GM12878 (cell line): ENCODE measurements at regions not wholly inside any gene's neighbourhood (a gene's known extent, or its start where the extent isn't known, plus 50 kb on each side); places are given as distances from the start of the nearest gene placed in this dataset.

ENCODE experiments used
- ATF7 ChIP-seq: fragments of 450-650 bp; IDR thresholded peaks from 2 replicates; pipeline ENCODE4 v1.6.1; 2016; ENCODE audit warnings: low read depth, mild to moderate bottlenecking
- BMI1 ChIP-seq: fragments of 450-650 bp; IDR thresholded peaks from 2 replicates; pipeline ENCODE4 v1.6.1; 2016; ENCODE audit warnings: mild to moderate bottlenecking, moderate library complexity, borderline replicate concordance
- CEBPB ChIP-seq, 2 experiments: fragments of 150-350 bp in 1 of 2; IDR thresholded peaks; 2 replicates each; pipeline ENCODE4 v1.6.1; 2012 to 2014; ENCODE audit warnings: low read depth in 2 of 2, low read length in 2 of 2, borderline replicate concordance in 1 of 2, inconsistent platforms in 1 of 2
- CREB1 ChIP-seq: IDR thresholded peaks from 2 replicates; pipeline ENCODE4 v1.6.1; 2012; ENCODE audit warnings: low read depth, mild to moderate bottlenecking, inconsistent platforms
- CREM ChIP-seq: IDR thresholded peaks from 2 replicates; pipeline ENCODE4 v1.6.1; 2014; ENCODE audit warnings: antibody characterized with exemption, low read depth
- EED ChIP-seq: sonication (generic); IDR thresholded peaks from 2 replicates; pipeline ENCODE4 v1.6.1; 2016; ENCODE audit warnings: antibody characterized with exemption, low read depth
- ETV6 ChIP-seq, 2 experiments: fragments of 450-650 bp in 1 of 2; IDR thresholded peaks in 1 of 2; conservative IDR thresholded peaks in 1 of 2; 2 replicates each; pipeline ENCODE4 v1.6.1; 2014; ENCODE audit warnings: antibody characterized with exemption in 1 of 2, borderline replicate concordance in 1 of 2, low read depth in 1 of 2, mild to moderate bottlenecking in 1 of 2, moderate library complexity in 1 of 2
- FOXK2 ChIP-seq: fragments of 450-650 bp; IDR thresholded peaks from 2 replicates; pipeline ENCODE4 v1.6.1; 2017; ENCODE audit warnings: mild to moderate bottlenecking, moderate library complexity
- FOXM1 ChIP-seq: IDR thresholded peaks from 2 replicates; pipeline ENCODE4 v1.6.1; 2012; ENCODE audit warnings: low read depth, mild to moderate bottlenecking, inconsistent platforms, low read length, moderate library complexity
- GATAD2B ChIP-seq: fragments of 450-650 bp; conservative IDR thresholded peaks from 2 replicates; pipeline ENCODE4 v1.6.1; 2017; ENCODE audit warnings: low read depth, mild to moderate bottlenecking, moderate library complexity
- IKZF1 ChIP-seq: fragments of 450-650 bp; conservative IDR thresholded peaks from 2 replicates; pipeline ENCODE4 v1.6.1; 2017; ENCODE audit warnings: antibody characterized with exemption, mild to moderate bottlenecking
- IKZF2 ChIP-seq, 2 experiments: fragments of 450-650 bp; IDR thresholded peaks; 2 replicates each; pipeline ENCODE4 v1.6.1; 2017; ENCODE audit warnings: mild to moderate bottlenecking in 2 of 2, moderate library complexity in 2 of 2
- MEF2A ChIP-seq: IDR thresholded peaks from 2 replicates; pipeline ENCODE4 v1.6.1; 2011; ENCODE audit warnings: low read depth, mild to moderate bottlenecking, low read length, moderate library complexity; ENCODE audit not compliant: insufficient read depth
- NFIC ChIP-seq: IDR thresholded peaks from 2 replicates; pipeline ENCODE4 v1.6.1; 2012; ENCODE audit warnings: low read depth, mild to moderate bottlenecking, inconsistent platforms, low read length, moderate library complexity
- POU2F2 ChIP-seq: IDR thresholded peaks from 3 replicates; pipeline ENCODE4 v1.6.1; 2011; ENCODE audit warnings: low read depth, mild to moderate bottlenecking, low read length, borderline replicate concordance
- SMARCA5 ChIP-seq: fragments of 450-650 bp; IDR thresholded peaks from 2 replicates; pipeline ENCODE4 v1.6.1; 2017; ENCODE audit warnings: mild to moderate bottlenecking
- SP1 ChIP-seq: IDR thresholded peaks from one replicate; pipeline ENCODE4 v1.6.1; 2011; ENCODE audit warnings: low read depth, low read length
- TAF1 ChIP-seq: IDR thresholded peaks from 2 replicates; pipeline ENCODE4 v1.6.1; 2011; ENCODE audit warnings: mild to moderate bottlenecking, low read depth, low read length, borderline replicate concordance
- ZNF384 ChIP-seq: IDR thresholded peaks from 2 replicates; pipeline ENCODE4 v1.6.1; 2012; ENCODE audit warnings: low read depth, mild to moderate bottlenecking, low read length, improper control_type of control experiment, borderline replicate concordance
- ZSCAN29 ChIP-seq: fragments of 450-650 bp; IDR thresholded peaks from 2 replicates; pipeline ENCODE4 v1.6.1; 2017; ENCODE audit warnings: mild to moderate bottlenecking, moderate library complexity
- ZZZ3 ChIP-seq: IDR thresholded peaks from 2 replicates; pipeline ENCODE4 v1.6.1; 2011; ENCODE audit warnings: low read depth; ENCODE audit not compliant: control insufficient read depth, insufficient read length
- TF ChIP-seq, protein P1 (sequence below), 3 experiments: IDR thresholded peaks in 2 of 3; conservative IDR thresholded peaks in 1 of 3; 2 replicates each; pipeline ENCODE4 v1.5.1; 2011; ENCODE audit warnings: low read depth in 3 of 3, low read length in 3 of 3, mild to moderate bottlenecking in 3 of 3, control low read depth in 2 of 3, moderate library complexity in 2 of 3, inconsistent platforms in 1 of 3, mixed read lengths in 1 of 3; ENCODE audit not compliant: control insufficient read depth in 2 of 3, insufficient read depth in 1 of 3; ENCODE audit errors: extremely low read depth in 1 of 3
- TF ChIP-seq, protein P2 (sequence below): fragments of 450-650 bp; IDR thresholded peaks from 2 replicates; pipeline ENCODE4 v1.6.1; 2017; ENCODE audit warnings: low read depth, mild to moderate bottlenecking, moderate library complexity
- TF ChIP-seq, protein P3 (sequence below): IDR thresholded peaks from 2 replicates; pipeline ENCODE4 v1.6.1; 2012; ENCODE audit warnings: low read length, inconsistent platforms
- TF ChIP-seq, protein P4 (sequence below): IDR thresholded peaks from 2 replicates; pipeline ENCODE4 v1.6.1; 2012; ENCODE audit warnings: low read depth, low read length, improper control_type of control experiment

DNA sequence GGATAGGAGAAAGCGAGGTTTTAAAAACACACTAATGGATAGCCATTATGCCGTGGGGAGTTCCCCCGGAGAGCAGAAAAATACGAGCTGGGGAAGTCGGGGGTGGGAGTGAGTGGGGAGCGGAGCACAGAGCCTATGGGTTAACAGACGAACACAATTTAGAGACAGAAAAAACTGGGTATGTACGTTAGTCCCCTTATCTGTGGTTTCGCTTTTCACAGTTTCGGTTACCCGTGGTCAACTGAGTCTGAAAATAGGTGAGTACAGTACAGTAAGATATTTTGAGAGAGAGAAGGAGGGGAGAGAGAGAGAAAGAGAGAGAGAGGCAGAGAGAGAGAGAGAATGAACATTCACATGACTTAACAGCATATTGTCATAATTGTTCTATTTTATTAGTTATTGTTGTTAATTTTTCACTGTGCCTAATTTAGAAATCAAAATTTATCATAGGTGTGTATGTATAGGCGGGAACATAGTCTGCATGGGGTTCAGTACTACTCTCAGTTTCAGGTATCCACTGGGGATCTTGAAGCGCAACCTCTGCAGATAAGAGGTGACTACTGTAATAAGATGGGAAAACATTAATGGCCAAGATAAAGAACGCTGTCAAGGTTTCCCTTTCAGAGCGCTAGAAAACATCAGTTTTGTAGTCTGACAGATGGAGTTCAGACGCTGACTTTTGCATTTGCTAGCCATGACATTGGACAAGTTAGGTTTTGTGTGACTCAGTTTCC is 125.6 kb upstream of the LMO4 start (continued):
- TF ChIP-seq, protein P1, sequence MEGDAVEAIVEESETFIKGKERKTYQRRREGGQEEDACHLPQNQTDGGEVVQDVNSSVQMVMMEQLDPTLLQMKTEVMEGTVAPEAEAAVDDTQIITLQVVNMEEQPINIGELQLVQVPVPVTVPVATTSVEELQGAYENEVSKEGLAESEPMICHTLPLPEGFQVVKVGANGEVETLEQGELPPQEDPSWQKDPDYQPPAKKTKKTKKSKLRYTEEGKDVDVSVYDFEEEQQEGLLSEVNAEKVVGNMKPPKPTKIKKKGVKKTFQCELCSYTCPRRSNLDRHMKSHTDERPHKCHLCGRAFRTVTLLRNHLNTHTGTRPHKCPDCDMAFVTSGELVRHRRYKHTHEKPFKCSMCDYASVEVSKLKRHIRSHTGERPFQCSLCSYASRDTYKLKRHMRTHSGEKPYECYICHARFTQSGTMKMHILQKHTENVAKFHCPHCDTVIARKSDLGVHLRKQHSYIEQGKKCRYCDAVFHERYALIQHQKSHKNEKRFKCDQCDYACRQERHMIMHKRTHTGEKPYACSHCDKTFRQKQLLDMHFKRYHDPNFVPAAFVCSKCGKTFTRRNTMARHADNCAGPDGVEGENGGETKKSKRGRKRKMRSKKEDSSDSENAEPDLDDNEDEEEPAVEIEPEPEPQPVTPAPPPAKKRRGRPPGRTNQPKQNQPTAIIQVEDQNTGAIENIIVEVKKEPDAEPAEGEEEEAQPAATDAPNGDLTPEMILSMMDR (IDR thresholded peaks at IDR 0.05 in 2 of 3, conservative IDR thresholded peaks at IDR 0.05 in 1 of 3; ENCODE audit: control insufficient read depth in 2 of 3, extremely low read depth in 1 of 3, insufficient read depth in 1 of 3, low read depth in 3 of 3, low read length in 3 of 3), result no peak
- TF ChIP-seq GATAD2B, result 0 out of 2 replicates have a peak, but pooled peaks have one; percentile 42
- TF ChIP-seq, protein P2, sequence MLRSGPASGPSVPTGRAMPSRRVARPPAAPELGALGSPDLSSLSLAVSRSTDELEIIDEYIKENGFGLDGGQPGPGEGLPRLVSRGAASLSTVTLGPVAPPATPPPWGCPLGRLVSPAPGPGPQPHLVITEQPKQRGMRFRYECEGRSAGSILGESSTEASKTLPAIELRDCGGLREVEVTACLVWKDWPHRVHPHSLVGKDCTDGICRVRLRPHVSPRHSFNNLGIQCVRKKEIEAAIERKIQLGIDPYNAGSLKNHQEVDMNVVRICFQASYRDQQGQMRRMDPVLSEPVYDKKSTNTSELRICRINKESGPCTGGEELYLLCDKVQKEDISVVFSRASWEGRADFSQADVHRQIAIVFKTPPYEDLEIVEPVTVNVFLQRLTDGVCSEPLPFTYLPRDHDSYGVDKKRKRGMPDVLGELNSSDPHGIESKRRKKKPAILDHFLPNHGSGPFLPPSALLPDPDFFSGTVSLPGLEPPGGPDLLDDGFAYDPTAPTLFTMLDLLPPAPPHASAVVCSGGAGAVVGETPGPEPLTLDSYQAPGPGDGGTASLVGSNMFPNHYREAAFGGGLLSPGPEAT, result peak; percentile 82; the same call in 1 of the 2 replicates
- peak; percentile 61 for TF ChIP-seq NFIC
- peak; percentile 47; the same call in 1 of the 2 replicates for TF ChIP-seq CREM
- peak; percentile 66; the same call in 1 of the 2 replicates for TF ChIP-seq FOXM1
- TF ChIP-seq ZZZ3, result peak; percentile 62
- TF ChIP-seq ZSCAN29, result no peak; the same call in 1 of the 2 replicates
- TF ChIP-seq CREB1, result 0 out of 2 replicates have a peak, but pooled peaks have one; percentile 22
- TF ChIP-seq MEF2A, result peak; percentile 90
- no peak for TF ChIP-seq SMARCA5
- TF ChIP-seq IKZF2 (IDR thresholded peaks at IDR 0.05), result peak; percentile 83 to 85; a peak in 3 of 4 replicates
- TF ChIP-seq, protein P3, sequence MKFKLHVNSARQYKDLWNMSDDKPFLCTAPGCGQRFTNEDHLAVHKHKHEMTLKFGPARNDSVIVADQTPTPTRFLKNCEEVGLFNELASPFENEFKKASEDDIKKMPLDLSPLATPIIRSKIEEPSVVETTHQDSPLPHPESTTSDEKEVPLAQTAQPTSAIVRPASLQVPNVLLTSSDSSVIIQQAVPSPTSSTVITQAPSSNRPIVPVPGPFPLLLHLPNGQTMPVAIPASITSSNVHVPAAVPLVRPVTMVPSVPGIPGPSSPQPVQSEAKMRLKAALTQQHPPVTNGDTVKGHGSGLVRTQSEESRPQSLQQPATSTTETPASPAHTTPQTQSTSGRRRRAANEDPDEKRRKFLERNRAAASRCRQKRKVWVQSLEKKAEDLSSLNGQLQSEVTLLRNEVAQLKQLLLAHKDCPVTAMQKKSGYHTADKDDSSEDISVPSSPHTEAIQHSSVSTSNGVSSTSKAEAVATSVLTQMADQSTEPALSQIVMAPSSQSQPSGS, result peak; percentile 58
- no peak for TF ChIP-seq TAF1
- TF ChIP-seq, protein P4, sequence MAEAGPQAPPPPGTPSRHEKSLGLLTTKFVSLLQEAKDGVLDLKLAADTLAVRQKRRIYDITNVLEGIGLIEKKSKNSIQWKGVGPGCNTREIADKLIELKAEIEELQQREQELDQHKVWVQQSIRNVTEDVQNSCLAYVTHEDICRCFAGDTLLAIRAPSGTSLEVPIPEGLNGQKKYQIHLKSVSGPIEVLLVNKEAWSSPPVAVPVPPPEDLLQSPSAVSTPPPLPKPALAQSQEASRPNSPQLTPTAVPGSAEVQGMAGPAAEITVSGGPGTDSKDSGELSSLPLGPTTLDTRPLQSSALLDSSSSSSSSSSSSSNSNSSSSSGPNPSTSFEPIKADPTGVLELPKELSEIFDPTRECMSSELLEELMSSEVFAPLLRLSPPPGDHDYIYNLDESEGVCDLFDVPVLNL, result no peak
- peak; percentile 73 for TF ChIP-seq ATF7
- TF ChIP-seq SP1, result peak; percentile 26
- no peak for TF ChIP-seq POU2F2
- peak; percentile 44; the same call in 1 of the 2 replicates for TF ChIP-seq ZNF384
- TF ChIP-seq EED, result peak; percentile 39; the same call in 1 of the 2 replicates
- no peak for TF ChIP-seq FOXK2
- TF ChIP-seq IKZF1, result peak; percentile 67
- no peak; the same call in 1 of the 2 replicates for TF ChIP-seq BMI1
- TF ChIP-seq CEBPB (IDR thresholded peaks at IDR 0.05; ENCODE audit: borderline replicate concordance in 1 of 2, low read depth in 2 of 2, low read length in 2 of 2), result 0 out of 4 replicates have a peak, but pooled peaks of 1 of the 2 experiments have one; percentile 31
- peak in 1 of 2 experiments; percentile 34; a peak in 1 of 4 replicates for TF ChIP-seq ETV6 (conservative IDR thresholded peaks at IDR 0.05 in 1 of 2, IDR thresholded peaks at IDR 0.05 in 1 of 2; ENCODE audit: borderline replicate concordance in 1 of 2, low read depth in 1 of 2)
